HL-60 (cell line): ENCODE measurements at regions not wholly inside any gene's neighbourhood (a gene's known extent, or its start where the extent isn't known, plus 50 kb on each side); places are given as distances from the start of the nearest gene placed in this dataset.

Experiments used
- DNase-seq, 2 experiments: peaks; one replicate each; pipeline ENCODE4 v3.0.0-alpha.2; 2010 to 2020; ENCODE audit warnings: low read depth in 1 of 2, low spot score in 1 of 2
- H3K27ac ChIP-seq: fragments of 250-450 bp; sonication (Bioruptor Pico); replicated peaks from 2 replicates; pipeline ENCODE4 v1.5.1; 2020; ENCODE audit warnings: mild to moderate bottlenecking, moderate library complexity
- H3K27me3 ChIP-seq: fragments of 250-450 bp; sonication (Bioruptor Pico); 2 replicates; pipeline ENCODE4 v1.5.1; 2021; ENCODE audit warnings: mild to moderate bottlenecking, moderate library complexity; ENCODE audit not compliant: insufficient read depth, poor library complexity, severe bottlenecking
- H3K4me3 ChIP-seq: replicated peaks from 2 replicates; pipeline ENCODE4 v1.5.1; 2011; ENCODE audit warnings: mild to moderate bottlenecking, control low read depth, low read length; ENCODE audit not compliant: insufficient read depth
- GABPA ChIP-seq: IDR thresholded peaks from 2 replicates; pipeline ENCODE4 v1.6.1; 2012; ENCODE audit warnings: low read depth
- POLR2AphosphoS5 ChIP-seq: IDR thresholded peaks from 2 replicates; pipeline ENCODE4 v1.6.1; 2012; ENCODE audit warnings: low read depth
- SPI1 ChIP-seq: IDR thresholded peaks from 2 replicates; pipeline ENCODE4 v1.6.1; 2012; ENCODE audit warnings: low read depth, mild to moderate bottlenecking, borderline replicate concordance
- TF ChIP-seq, protein P1 (sequence below): IDR thresholded peaks from 2 replicates; pipeline ENCODE4 v1.6.1; 2012; ENCODE audit warnings: low read depth; ENCODE audit not compliant: insufficient replicate concordance
- TF ChIP-seq, protein P2 (sequence below): IDR thresholded peaks from one replicate; pipeline ENCODE4 v1.5.1; 2011; ENCODE audit warnings: low read length, control low read depth, inconsistent platforms; ENCODE audit not compliant: insufficient read depth

DNA sequence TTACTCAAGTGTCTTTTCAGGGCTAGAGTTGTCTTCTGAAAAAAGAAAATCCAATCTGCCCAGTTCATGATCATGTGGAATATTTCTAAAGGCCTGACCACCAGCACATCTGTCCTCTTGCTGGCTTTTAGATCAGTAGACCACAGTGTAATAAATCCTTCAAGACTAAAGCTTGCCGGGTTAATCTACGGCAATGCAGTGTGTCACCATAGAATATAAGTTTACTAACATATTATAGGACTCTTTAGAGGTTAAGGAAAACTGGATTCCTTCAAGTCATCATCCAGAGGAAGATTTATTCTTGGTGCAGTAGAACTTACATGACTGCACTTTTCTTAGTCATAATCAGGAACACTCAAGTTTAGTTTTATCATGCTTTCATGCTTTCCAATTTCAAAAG is 349.5 kb downstream of the SEMA3D start:
- Histone ChIP-seq H3K4me3 (no peak overlapping the region), H3K27ac (no peak overlapping the region), H3K27me3 (no peaks in the 10 kb centered on the region)
- TF ChIP-seq, protein P1, sequence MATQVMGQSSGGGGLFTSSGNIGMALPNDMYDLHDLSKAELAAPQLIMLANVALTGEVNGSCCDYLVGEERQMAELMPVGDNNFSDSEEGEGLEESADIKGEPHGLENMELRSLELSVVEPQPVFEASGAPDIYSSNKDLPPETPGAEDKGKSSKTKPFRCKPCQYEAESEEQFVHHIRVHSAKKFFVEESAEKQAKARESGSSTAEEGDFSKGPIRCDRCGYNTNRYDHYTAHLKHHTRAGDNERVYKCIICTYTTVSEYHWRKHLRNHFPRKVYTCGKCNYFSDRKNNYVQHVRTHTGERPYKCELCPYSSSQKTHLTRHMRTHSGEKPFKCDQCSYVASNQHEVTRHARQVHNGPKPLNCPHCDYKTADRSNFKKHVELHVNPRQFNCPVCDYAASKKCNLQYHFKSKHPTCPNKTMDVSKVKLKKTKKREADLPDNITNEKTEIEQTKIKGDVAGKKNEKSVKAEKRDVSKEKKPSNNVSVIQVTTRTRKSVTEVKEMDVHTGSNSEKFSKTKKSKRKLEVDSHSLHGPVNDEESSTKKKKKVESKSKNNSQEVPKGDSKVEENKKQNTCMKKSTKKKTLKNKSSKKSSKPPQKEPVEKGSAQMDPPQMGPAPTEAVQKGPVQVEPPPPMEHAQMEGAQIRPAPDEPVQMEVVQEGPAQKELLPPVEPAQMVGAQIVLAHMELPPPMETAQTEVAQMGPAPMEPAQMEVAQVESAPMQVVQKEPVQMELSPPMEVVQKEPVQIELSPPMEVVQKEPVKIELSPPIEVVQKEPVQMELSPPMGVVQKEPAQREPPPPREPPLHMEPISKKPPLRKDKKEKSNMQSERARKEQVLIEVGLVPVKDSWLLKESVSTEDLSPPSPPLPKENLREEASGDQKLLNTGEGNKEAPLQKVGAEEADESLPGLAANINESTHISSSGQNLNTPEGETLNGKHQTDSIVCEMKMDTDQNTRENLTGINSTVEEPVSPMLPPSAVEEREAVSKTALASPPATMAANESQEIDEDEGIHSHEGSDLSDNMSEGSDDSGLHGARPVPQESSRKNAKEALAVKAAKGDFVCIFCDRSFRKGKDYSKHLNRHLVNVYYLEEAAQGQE, result no peak
- no peak for TF ChIP-seq POLR2AphosphoS5
- no peak for TF ChIP-seq GABPA
- TF ChIP-seq, protein P2, sequence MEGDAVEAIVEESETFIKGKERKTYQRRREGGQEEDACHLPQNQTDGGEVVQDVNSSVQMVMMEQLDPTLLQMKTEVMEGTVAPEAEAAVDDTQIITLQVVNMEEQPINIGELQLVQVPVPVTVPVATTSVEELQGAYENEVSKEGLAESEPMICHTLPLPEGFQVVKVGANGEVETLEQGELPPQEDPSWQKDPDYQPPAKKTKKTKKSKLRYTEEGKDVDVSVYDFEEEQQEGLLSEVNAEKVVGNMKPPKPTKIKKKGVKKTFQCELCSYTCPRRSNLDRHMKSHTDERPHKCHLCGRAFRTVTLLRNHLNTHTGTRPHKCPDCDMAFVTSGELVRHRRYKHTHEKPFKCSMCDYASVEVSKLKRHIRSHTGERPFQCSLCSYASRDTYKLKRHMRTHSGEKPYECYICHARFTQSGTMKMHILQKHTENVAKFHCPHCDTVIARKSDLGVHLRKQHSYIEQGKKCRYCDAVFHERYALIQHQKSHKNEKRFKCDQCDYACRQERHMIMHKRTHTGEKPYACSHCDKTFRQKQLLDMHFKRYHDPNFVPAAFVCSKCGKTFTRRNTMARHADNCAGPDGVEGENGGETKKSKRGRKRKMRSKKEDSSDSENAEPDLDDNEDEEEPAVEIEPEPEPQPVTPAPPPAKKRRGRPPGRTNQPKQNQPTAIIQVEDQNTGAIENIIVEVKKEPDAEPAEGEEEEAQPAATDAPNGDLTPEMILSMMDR, result no peak
- no peak for DNase-seq

- no peak for DNase-seq
- Histone ChIP-seq H3K27ac (no peak overlapping the region), H3K4me3 (no peak overlapping the region), H3K27me3 (no peaks in the 10 kb centered on the region)
- TF ChIP-seq GABPA (no peak), SPI1 (no peak), POLR2AphosphoS5 (no peak)
- TF ChIP-seq, protein P2, result no peak
- TF ChIP-seq, protein P1, result no peak
These were observed 357.1 kb downstream of the SEMA3D start for GRCh38 chr7:84829719-84830118.

- Histone ChIP-seq H3K27ac (no peak overlapping the region), H3K27me3 (no peaks in the 10 kb centered on the region), H3K4me3 (no peak overlapping the region)
- DNase-seq, result no peak
- TF ChIP-seq, protein P1, result no peak
- TF ChIP-seq GABPA, result no peak
These were observed 362.7 kb downstream of the SEMA3D start for GRCh38 chr7:84824057-84824651.
